Adrenal gland (tissue), 9 donors: ENCODE measurements at regions not wholly inside any gene's neighbourhood (a gene's known extent, or its start where the extent isn't known, plus 50 kb on each side); places are given as distances from the start of the nearest gene placed in this dataset.

Source experiments
- DNase-seq, 7 donors: peaks; one replicate each; pipeline ENCODE4 v3.0.0-alpha.2; 2019 to 2020
- H3K27ac ChIP-seq, 5 donors: fragments of 200-600 bp; sonication (generic) in 4 of 5; 1 replicate in 3 of 5; 2 replicates in 2 of 5; pipeline versions ENCODE4 v1.5.1 to v1.8.0; 2016 to 2020; ENCODE audit warnings: mild to moderate bottlenecking in 1 of 5
- H3K27me3 ChIP-seq: fragments of 200-600 bp; 2 replicates; pipeline ENCODE4 v1.8.0; 2021
- H3K36me3 ChIP-seq, 2 donors: fragments of 200-600 bp; replicated peaks in 1 of 2; 1 replicate in 1 of 2; 2 replicates in 1 of 2; pipeline versions ENCODE4 v1.5.1 to v1.8.0; 2018 to 2022
- H3K4me1 ChIP-seq, 2 donors: fragments of 200-600 bp; replicated peaks in 1 of 2; 1 replicate in 1 of 2; 2 replicates in 1 of 2; pipeline versions ENCODE4 v1.5.1 to v1.8.0; 2018 to 2021
- H3K4me3 ChIP-seq, 4 donors: fragments of 200-600 bp; sonication (generic) in 3 of 4; one replicate each; pipeline ENCODE4 v1.5.1; 2016 to 2018
- H3K9me3 ChIP-seq, 3 donors: fragments of 200-600 bp; sonication (generic) in 1 of 3; replicated peaks in 1 of 3; 1 replicate in 2 of 3; 2 replicates in 1 of 3; pipeline versions ENCODE4 v1.5.1 to v1.8.0; 2016 to 2021
- POLR2A ChIP-seq, 2 donors: fragments of 450-650 bp; IDR thresholded peaks; one replicate each; pipeline ENCODE4 v1.6.1; 2017; ENCODE audit warnings: antibody characterized with exemption in 2 of 2, mild to moderate bottlenecking in 2 of 2, moderate library complexity in 1 of 2
- WGBS, 4 donors: extraction: QIAGEN DNeasy Blood & Tissue Kit in 2 of 4; methylation state at CpG; one replicate each; pipeline versions ENCODE4 v1.1.5 to v1.1.7; 2013 to 2017; 5-methylcytosine and 5-hydroxymethylcytosine counted together
- intact Hi-C, 2 donors: fragments of 100-400 bp; cut with DNase I; formaldehyde crosslinking; loops; one replicate each; pipeline versions ENCODE4 v1.14.1 to v1.15.0; 2022 to 2023
- TF ChIP-seq, protein P1 (sequence below), 6 experiments: fragments of 450-650 bp in 4 of 6; fragments of 200-600 bp in 2 of 6; sonication (generic) in 1 of 6; IDR thresholded peaks; 1 replicate in 5 of 6; 2 replicates in 1 of 6; pipeline versions ENCODE4 v1.5.1 to v1.8.0; 2016 to 2021; ENCODE audit warnings: antibody characterized with exemption in 6 of 6, mild to moderate bottlenecking in 2 of 6, moderate library complexity in 1 of 6
- donor health status: healthy with polysubstance abuse.
- donor health status: Bipolar disorder and iron deficiency.
- donor health status: DM: yes; HTN: yes; CAD: no.
- donor health status: DM: no; HTN: no; CAD: no.
- donor health status: DM: no; HTN: no; CAD: no.

DNA sequence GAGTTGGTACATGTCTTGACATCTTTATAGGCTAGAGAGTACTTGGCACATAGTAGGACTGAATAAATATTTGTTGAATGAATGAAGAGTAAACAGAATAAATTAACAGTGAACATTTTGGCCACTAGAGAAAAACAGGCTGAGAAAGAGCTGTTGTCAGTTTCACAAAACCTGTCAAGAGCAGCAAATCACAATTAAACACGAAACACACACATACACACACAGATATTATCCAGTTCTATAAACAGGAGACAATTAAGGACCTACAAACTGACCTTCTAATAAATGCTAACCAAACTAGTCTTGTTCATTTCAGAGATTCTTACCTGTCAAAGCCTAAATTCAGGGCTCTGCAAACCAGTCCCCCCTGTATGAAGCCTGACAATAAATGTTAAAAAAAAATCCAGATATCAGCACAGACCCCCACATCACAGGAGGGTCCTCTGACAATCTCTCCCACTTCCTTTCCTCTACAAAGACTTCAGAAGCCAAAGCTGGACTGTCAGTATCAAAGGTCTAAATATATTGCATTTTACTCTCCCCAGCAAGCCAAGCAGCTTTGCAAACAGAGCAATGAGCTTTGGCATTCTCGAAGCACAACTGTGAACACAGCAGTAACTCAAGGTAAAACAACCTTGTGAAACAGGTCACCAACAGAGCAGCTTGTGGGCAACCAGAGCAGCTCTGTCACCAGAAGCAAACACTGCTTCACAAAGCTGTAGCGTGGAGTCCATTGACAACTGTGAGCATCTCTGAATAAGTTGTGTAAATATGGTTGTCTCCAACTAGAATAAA, 229.9 kb downstream of the TBXT start:
- intact Hi-C loops: no loop called here
- Histone ChIP-seq H3K4me3 (no peak overlapping the region), H3K4me1 (no peaks in the 10 kb centered on the region), H3K9me3 (no peaks in the 10 kb centered on the region), H3K27me3 (no peaks in the 10 kb centered on the region), H3K27ac (no peak overlapping the region), H3K36me3 (no peaks in the 10 kb centered on the region)
- DNase-seq: no peak
- WGBS, 4 donors: 71 to 78% (median 73%) methylated on average over 3 of the region's 3 CpGs
- TF ChIP-seq, protein P1, sequence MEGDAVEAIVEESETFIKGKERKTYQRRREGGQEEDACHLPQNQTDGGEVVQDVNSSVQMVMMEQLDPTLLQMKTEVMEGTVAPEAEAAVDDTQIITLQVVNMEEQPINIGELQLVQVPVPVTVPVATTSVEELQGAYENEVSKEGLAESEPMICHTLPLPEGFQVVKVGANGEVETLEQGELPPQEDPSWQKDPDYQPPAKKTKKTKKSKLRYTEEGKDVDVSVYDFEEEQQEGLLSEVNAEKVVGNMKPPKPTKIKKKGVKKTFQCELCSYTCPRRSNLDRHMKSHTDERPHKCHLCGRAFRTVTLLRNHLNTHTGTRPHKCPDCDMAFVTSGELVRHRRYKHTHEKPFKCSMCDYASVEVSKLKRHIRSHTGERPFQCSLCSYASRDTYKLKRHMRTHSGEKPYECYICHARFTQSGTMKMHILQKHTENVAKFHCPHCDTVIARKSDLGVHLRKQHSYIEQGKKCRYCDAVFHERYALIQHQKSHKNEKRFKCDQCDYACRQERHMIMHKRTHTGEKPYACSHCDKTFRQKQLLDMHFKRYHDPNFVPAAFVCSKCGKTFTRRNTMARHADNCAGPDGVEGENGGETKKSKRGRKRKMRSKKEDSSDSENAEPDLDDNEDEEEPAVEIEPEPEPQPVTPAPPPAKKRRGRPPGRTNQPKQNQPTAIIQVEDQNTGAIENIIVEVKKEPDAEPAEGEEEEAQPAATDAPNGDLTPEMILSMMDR (IDR thresholded peaks at IDR 0.05): no peak
- TF ChIP-seq POLR2A (IDR thresholded peaks at IDR 0.05): no peak

DNA sequence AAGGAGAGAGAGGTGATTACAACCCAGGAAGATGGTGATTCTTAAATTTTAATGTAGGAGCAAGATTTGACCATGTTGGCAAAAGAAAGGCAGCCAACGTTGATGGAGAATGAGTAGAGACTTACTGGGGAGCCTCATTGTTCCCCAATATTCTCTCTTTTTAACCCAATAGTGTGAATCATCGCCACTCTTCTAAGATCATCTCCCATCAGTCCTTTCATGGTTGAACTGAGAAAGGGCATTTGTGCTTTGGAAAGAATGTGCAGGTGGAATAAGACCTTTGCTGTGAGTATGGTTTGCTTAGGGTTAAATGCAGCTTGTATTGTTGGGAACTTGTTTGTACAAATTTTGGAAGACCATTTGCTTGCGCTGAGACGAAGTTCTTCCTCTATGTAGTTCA, 231.0 kb downstream of the TBXT start:
- H3K27ac ChIP-seq: no peak overlapping the region
- no peaks in the 10 kb centered on the region for H3K27me3 ChIP-seq
- 83 to 93% (median 87%) methylated on average over 4 of the region's 4 CpGs for WGBS, 4 donors
- TF ChIP-seq, protein P1 (IDR thresholded peaks at IDR 0.05): no peak
- TF ChIP-seq POLR2A (IDR thresholded peaks at IDR 0.05): no peak
- no peaks in the 10 kb centered on the region for H3K9me3 ChIP-seq
- no peaks in the 10 kb centered on the region for H3K4me1 ChIP-seq
- no peak overlapping the region for H3K4me3 ChIP-seq
- intact Hi-C loops: no loop called here
- H3K36me3 ChIP-seq: no peaks in the 10 kb centered on the region
- DNase-seq: no peak

DNA sequence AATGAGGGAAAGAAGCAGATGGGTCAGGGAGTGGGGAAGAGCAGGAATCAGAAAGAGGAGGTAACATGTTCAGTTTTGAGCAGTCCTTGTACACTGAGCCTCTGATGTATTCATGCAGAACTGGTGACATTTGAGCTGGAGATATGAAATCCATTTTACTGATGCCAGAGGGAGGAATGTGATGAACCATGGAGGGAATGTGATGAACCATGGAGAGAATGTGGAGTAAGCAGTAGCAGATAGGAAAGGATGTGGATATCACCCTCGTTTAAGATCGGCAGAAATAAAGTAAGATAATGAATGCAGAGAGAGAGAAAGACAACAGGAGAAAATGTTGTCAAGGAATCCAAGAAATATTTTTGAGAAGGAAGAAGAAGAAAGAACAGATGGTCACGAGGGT, 231.6 kb downstream of the TBXT start:
- no peak overlapping the region for H3K27ac ChIP-seq
- no peak overlapping the region for H3K4me3 ChIP-seq
- no peaks in the 10 kb centered on the region for H3K4me1 ChIP-seq
- no peak for TF ChIP-seq POLR2A (IDR thresholded peaks at IDR 0.05)
- TF ChIP-seq, protein P1 (IDR thresholded peaks at IDR 0.05): no peak
- H3K36me3 ChIP-seq: no peaks in the 10 kb centered on the region
- 82 to 89% (median 85%) methylated on average over 3 of the region's 3 CpGs for WGBS, 4 donors
- DNase-seq: no peak
- intact Hi-C loops: no loop called here
- no peaks in the 10 kb centered on the region for H3K9me3 ChIP-seq
- no peaks in the 10 kb centered on the region for H3K27me3 ChIP-seq

DNA sequence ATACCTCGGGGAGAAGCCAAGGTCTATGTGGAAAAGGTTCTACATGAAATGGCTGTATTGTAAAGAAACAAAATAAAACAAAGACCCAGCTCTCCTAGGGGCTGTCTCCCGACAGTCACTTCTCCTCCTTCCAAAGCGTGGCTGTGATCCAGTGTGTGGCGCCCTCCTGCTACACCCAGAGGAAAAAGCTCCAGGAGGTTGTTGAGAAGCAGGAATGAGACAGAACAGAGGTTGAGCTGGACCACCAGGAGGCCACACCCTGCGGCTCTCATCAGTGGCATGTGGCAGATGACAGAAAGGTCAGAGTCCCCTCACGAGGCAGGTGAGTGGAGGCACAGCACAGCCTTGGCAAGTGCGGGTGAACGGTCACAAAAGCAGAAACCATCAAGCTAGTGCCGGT, 236.0 kb downstream of the TBXT start:
- no peak for DNase-seq
- Histone ChIP-seq H3K4me3 (no peak overlapping the region), H3K27ac (no peak overlapping the region), H3K9me3 (no peaks in the 10 kb centered on the region), H3K4me1 (no peaks in the 10 kb centered on the region), H3K36me3 (no peaks in the 10 kb centered on the region), H3K27me3 (no peaks in the 10 kb centered on the region)
- no peak for TF ChIP-seq POLR2A (IDR thresholded peaks at IDR 0.05)
- TF ChIP-seq, protein P1 (IDR thresholded peaks at IDR 0.05): no peak
- 73 to 85% (median 83%) methylated on average over 4 to 9 of the region's 9 CpGs for WGBS, 4 donors
- intact Hi-C loops: no loop called here
